ENCODE measurements at regions not wholly inside any gene's neighbourhood (a gene's known extent, or its start where the extent isn't known, plus 50 kb on each side); places are given as distances from the start of the nearest gene placed in this dataset.

DNA sequence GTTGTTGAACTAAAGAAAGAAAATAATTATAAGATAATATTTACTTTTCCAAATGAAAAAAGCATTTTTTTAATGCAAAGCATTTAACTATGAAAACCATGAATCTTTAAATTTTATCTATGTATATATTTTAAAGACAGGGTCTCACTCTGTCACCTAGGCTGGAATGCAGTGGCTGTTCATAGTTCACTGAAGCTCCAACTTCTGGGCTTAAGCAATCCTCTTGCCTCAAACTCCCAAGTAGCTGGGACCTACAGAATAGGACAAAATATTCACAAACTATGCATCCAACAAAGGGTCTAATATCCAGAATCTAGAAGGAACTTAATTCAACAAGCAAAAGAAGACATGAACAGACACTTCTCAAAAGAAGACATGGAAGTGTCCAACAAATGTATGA, 55.9 kb upstream of the ALB start:
- H3K27me3 ChIP-seq (ENCODE audit: control insufficient read depth in 1 of 2, insufficient read depth in 2 of 2, low read length in 2 of 2), result no peaks in the 10 kb centered on the region
- TF ChIP-seq, protein P1, sequence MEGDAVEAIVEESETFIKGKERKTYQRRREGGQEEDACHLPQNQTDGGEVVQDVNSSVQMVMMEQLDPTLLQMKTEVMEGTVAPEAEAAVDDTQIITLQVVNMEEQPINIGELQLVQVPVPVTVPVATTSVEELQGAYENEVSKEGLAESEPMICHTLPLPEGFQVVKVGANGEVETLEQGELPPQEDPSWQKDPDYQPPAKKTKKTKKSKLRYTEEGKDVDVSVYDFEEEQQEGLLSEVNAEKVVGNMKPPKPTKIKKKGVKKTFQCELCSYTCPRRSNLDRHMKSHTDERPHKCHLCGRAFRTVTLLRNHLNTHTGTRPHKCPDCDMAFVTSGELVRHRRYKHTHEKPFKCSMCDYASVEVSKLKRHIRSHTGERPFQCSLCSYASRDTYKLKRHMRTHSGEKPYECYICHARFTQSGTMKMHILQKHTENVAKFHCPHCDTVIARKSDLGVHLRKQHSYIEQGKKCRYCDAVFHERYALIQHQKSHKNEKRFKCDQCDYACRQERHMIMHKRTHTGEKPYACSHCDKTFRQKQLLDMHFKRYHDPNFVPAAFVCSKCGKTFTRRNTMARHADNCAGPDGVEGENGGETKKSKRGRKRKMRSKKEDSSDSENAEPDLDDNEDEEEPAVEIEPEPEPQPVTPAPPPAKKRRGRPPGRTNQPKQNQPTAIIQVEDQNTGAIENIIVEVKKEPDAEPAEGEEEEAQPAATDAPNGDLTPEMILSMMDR (IDR thresholded peaks at IDR 0.05), result no peak
- no peak overlapping the region for H3K27ac ChIP-seq (ENCODE audit: low read depth in 1 of 2, low read length in 2 of 2)
- Mint-ChIP-seq H3K9me3 (no peaks in the 10 kb centered on the region), H3K36me3 (ENCODE audit: low read depth) (no peaks in the 10 kb centered on the region), H3K4me3 (no peak overlapping the region), H3K4me1 (ENCODE audit: low read depth) (no peaks in the 10 kb centered on the region), H3K27me3 (peaks cover 4% of the 10 kb centered on the region), H3K27ac (no peak overlapping the region)
- no peaks in the 10 kb centered on the region for H3K36me3 ChIP-seq (ENCODE audit: insufficient read depth, low read length)
- H3K9me3 ChIP-seq (ENCODE audit: control insufficient read depth in 1 of 2, insufficient read depth in 1 of 2, low read length in 2 of 2), result no peaks in the 10 kb centered on the region
- no peak for ATAC-seq (ENCODE audit: poor library complexity)
- intact Hi-C loops (cut with DNase I, micrococcal nuclease), result no loop called here
- no peak overlapping the region for H3K4me3 ChIP-seq (ENCODE audit: low read length)
- ChIA-PET CTCF (no interaction called here), POLR2A (no interaction called here)
- no peak for DNase-seq
- H3K4me1 ChIP-seq (ENCODE audit: insufficient read depth, low read length), result no peaks in the 10 kb centered on the region

DNA sequence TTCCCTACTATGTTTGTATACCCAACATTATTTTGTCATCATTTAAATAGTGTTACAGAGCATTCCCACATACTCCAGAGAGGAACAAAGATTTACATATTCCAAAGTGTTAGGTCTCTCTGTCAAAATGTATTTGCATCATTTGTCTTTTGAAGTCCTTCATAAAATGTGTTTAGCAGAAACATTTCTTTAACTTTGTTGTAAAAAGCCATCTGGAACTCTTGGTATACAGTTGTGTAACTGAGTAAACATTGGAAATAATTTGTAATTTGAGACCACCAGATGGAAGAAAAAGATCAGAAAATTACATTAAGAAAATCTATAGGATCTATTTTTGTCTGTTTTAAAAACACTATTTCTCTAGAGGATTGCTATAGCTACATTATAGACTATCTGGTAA, 56.6 kb upstream of the ALB start:
- H3K9me3 Mint-ChIP-seq, result no peaks in the 10 kb centered on the region
- H3K27ac Mint-ChIP-seq, result no peak overlapping the region
- DNase-seq (no peak), ATAC-seq (ENCODE audit: poor library complexity) (no peak)
- POLR2A ChIA-PET, result no interaction called here
- H3K9me3 ChIP-seq (ENCODE audit: control insufficient read depth in 1 of 2, insufficient read depth in 1 of 2, low read length in 2 of 2), result no peaks in the 10 kb centered on the region
- no peak overlapping the region for H3K4me3 ChIP-seq (ENCODE audit: low read length)
- H3K27ac ChIP-seq (ENCODE audit: low read depth in 1 of 2, low read length in 2 of 2), result no peak overlapping the region
- intact Hi-C loops (cut with DNase I, micrococcal nuclease), result no loop called here
- H3K27me3 Mint-ChIP-seq, result peaks cover 4% of the 10 kb centered on the region
- TF ChIP-seq, protein P1 (IDR thresholded peaks at IDR 0.05), result no peak
- no peak overlapping the region for H3K4me3 Mint-ChIP-seq
- no peaks in the 10 kb centered on the region for H3K4me1 Mint-ChIP-seq (ENCODE audit: low read depth)
- no peaks in the 10 kb centered on the region for H3K36me3 Mint-ChIP-seq (ENCODE audit: low read depth)
- CTCF ChIA-PET, result no interaction called here
- no peaks in the 10 kb centered on the region for H3K36me3 ChIP-seq (ENCODE audit: insufficient read depth, low read length)
- H3K4me1 ChIP-seq (ENCODE audit: insufficient read depth, low read length), result no peaks in the 10 kb centered on the region
- no peaks in the 10 kb centered on the region for H3K27me3 ChIP-seq (ENCODE audit: control insufficient read depth in 1 of 2, insufficient read depth in 2 of 2, low read length in 2 of 2)

DNA sequence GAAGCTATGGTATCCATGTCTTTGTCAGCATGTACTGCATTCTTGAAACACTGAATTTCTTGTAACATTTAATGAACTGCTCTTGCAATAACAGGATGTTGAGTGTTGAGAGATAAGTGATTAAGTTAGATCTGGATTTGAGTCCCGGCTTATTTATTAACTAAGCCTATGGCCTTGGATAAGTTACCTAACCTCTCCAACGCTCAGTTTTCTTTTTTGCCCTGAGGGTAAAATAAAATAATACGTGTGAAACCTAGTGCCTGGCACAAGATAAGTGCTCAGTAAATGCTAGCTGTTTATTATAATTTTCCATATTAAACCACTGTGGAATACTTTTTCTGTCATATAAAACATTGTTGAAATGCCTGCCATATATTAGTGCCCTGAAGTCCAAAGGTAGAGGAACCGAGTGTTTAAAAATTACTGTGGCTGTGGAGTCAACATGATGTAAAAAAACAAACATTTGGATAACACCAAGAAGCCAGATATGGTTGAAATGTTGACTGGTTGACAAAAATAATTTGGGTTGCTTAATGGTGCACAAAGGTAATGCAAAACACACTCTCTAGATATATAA, 58.6 kb upstream of the ALB start:
- H3K27me3 ChIP-seq (ENCODE audit: control insufficient read depth in 1 of 2, insufficient read depth in 2 of 2, low read length in 2 of 2), result no peaks in the 10 kb centered on the region
- intact Hi-C loops (cut with DNase I, micrococcal nuclease), result no loop called here
- peaks cover 4% of the 10 kb centered on the region for H3K27me3 Mint-ChIP-seq
- ATAC-seq (ENCODE audit: poor library complexity), result no peak
- H3K36me3 Mint-ChIP-seq (ENCODE audit: low read depth), result no peaks in the 10 kb centered on the region
- no peaks in the 10 kb centered on the region for H3K4me1 Mint-ChIP-seq (ENCODE audit: low read depth)
- POLR2A ChIA-PET, result no interaction called here
- no peaks in the 10 kb centered on the region for H3K9me3 Mint-ChIP-seq
- TF ChIP-seq, protein P1 (IDR thresholded peaks at IDR 0.05), result no peak
- H3K4me3 ChIP-seq (ENCODE audit: low read length), result no peak overlapping the region
- no peak overlapping the region for H3K27ac ChIP-seq (ENCODE audit: low read depth in 1 of 2, low read length in 2 of 2)
- no peaks in the 10 kb centered on the region for H3K9me3 ChIP-seq (ENCODE audit: control insufficient read depth in 1 of 2, insufficient read depth in 1 of 2, low read length in 2 of 2)
- no peak for DNase-seq
- H3K36me3 ChIP-seq (ENCODE audit: insufficient read depth, low read length), result no peaks in the 10 kb centered on the region
- no peak overlapping the region for H3K4me3 Mint-ChIP-seq
- no peak overlapping the region for H3K27ac Mint-ChIP-seq
- H3K4me1 ChIP-seq (ENCODE audit: insufficient read depth, low read length), result no peaks in the 10 kb centered on the region
- CTCF ChIA-PET, result no interaction called here
